HL-60 (cell line): ENCODE measurements at regions not wholly inside any gene's neighbourhood (a gene's known extent, or its start where the extent isn't known, plus 50 kb on each side); places are given as distances from the start of the nearest gene placed in this dataset.

Experiments
- DNase-seq, 2 experiments: peaks; one replicate each; pipeline ENCODE4 v3.0.0-alpha.2; 2010 to 2020; ENCODE audit warnings: low read depth in 1 of 2, low spot score in 1 of 2
- H3K27ac ChIP-seq: fragments of 250-450 bp; sonication (Bioruptor Pico); replicated peaks from 2 replicates; pipeline ENCODE4 v1.5.1; 2020; ENCODE audit warnings: mild to moderate bottlenecking, moderate library complexity
- H3K27me3 ChIP-seq: fragments of 250-450 bp; sonication (Bioruptor Pico); 2 replicates; pipeline ENCODE4 v1.5.1; 2021; ENCODE audit warnings: mild to moderate bottlenecking, moderate library complexity; ENCODE audit not compliant: insufficient read depth, poor library complexity, severe bottlenecking
- H3K4me3 ChIP-seq: replicated peaks from 2 replicates; pipeline ENCODE4 v1.5.1; 2011; ENCODE audit warnings: mild to moderate bottlenecking, control low read depth, low read length; ENCODE audit not compliant: insufficient read depth
- GABPA ChIP-seq: IDR thresholded peaks from 2 replicates; pipeline ENCODE4 v1.6.1; 2012; ENCODE audit warnings: low read depth
- POLR2AphosphoS5 ChIP-seq: IDR thresholded peaks from 2 replicates; pipeline ENCODE4 v1.6.1; 2012; ENCODE audit warnings: low read depth
- SPI1 ChIP-seq: IDR thresholded peaks from 2 replicates; pipeline ENCODE4 v1.6.1; 2012; ENCODE audit warnings: low read depth, mild to moderate bottlenecking, borderline replicate concordance
- TF ChIP-seq, protein P1 (sequence below): IDR thresholded peaks from one replicate; pipeline ENCODE4 v1.5.1; 2011; ENCODE audit warnings: low read length, control low read depth, inconsistent platforms; ENCODE audit not compliant: insufficient read depth
- TF ChIP-seq, protein P2 (sequence below): IDR thresholded peaks from 2 replicates; pipeline ENCODE4 v1.6.1; 2012; ENCODE audit warnings: low read depth; ENCODE audit not compliant: insufficient replicate concordance

DNA sequence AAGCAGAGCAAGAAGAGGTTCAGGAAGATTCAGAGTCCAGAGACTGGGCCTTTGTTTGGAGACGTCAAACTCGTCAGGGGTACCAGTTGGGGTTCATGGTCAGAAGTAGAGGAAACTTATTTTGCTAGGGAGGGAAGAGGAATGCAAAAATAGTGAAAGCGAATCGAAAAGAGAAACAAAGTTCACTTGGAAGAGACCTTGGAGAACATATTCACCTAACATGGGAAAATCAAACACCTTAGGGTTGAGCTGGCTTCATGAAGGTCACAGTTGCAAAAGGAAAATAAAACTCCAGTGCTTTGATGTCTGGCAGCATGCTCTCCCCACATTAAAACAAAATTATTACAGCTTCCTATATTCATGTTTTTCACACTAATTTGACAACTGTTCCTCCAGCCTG lies 440.4 kb downstream of the EPM2A start:
- no peak for DNase-seq
- no peak overlapping the region for H3K27ac ChIP-seq

DNA sequence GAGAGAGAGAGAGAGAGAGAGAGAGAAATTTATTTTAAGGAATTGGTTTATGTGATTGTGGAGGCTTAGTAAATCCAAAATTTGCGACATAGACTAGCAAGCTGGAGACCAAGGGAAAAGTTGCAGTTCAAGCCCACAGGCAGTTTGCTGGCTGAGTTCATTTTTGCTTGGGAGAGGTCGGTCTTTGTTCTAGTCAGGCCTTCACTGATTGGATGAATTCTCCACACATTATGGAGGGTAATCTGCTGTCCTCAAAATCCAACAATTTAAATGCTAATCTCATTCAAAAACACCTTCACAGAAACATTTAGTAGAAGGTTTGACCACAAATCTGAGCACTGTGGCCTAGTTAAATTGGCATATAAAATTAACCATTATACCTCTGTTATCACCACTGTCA lies 439.6 kb downstream of the EPM2A start:
- Histone ChIP-seq H3K4me3 (no peak overlapping the region), H3K27me3 (no peaks in the 10 kb centered on the region), H3K27ac (no peak overlapping the region)
- TF ChIP-seq POLR2AphosphoS5 (no peak), GABPA (no peak), SPI1 (no peak)
- TF ChIP-seq, protein P1, sequence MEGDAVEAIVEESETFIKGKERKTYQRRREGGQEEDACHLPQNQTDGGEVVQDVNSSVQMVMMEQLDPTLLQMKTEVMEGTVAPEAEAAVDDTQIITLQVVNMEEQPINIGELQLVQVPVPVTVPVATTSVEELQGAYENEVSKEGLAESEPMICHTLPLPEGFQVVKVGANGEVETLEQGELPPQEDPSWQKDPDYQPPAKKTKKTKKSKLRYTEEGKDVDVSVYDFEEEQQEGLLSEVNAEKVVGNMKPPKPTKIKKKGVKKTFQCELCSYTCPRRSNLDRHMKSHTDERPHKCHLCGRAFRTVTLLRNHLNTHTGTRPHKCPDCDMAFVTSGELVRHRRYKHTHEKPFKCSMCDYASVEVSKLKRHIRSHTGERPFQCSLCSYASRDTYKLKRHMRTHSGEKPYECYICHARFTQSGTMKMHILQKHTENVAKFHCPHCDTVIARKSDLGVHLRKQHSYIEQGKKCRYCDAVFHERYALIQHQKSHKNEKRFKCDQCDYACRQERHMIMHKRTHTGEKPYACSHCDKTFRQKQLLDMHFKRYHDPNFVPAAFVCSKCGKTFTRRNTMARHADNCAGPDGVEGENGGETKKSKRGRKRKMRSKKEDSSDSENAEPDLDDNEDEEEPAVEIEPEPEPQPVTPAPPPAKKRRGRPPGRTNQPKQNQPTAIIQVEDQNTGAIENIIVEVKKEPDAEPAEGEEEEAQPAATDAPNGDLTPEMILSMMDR: no peak
- TF ChIP-seq, protein P2, sequence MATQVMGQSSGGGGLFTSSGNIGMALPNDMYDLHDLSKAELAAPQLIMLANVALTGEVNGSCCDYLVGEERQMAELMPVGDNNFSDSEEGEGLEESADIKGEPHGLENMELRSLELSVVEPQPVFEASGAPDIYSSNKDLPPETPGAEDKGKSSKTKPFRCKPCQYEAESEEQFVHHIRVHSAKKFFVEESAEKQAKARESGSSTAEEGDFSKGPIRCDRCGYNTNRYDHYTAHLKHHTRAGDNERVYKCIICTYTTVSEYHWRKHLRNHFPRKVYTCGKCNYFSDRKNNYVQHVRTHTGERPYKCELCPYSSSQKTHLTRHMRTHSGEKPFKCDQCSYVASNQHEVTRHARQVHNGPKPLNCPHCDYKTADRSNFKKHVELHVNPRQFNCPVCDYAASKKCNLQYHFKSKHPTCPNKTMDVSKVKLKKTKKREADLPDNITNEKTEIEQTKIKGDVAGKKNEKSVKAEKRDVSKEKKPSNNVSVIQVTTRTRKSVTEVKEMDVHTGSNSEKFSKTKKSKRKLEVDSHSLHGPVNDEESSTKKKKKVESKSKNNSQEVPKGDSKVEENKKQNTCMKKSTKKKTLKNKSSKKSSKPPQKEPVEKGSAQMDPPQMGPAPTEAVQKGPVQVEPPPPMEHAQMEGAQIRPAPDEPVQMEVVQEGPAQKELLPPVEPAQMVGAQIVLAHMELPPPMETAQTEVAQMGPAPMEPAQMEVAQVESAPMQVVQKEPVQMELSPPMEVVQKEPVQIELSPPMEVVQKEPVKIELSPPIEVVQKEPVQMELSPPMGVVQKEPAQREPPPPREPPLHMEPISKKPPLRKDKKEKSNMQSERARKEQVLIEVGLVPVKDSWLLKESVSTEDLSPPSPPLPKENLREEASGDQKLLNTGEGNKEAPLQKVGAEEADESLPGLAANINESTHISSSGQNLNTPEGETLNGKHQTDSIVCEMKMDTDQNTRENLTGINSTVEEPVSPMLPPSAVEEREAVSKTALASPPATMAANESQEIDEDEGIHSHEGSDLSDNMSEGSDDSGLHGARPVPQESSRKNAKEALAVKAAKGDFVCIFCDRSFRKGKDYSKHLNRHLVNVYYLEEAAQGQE: no peak
- no peak for DNase-seq

More for the DNA sequence above, 440.4 kb downstream of the EPM2A start:
- TF ChIP-seq, protein P1: no peak
- no peak for TF ChIP-seq SPI1
- H3K27me3 ChIP-seq: no peaks in the 10 kb centered on the region
- H3K4me3 ChIP-seq: no peak overlapping the region

DNA sequence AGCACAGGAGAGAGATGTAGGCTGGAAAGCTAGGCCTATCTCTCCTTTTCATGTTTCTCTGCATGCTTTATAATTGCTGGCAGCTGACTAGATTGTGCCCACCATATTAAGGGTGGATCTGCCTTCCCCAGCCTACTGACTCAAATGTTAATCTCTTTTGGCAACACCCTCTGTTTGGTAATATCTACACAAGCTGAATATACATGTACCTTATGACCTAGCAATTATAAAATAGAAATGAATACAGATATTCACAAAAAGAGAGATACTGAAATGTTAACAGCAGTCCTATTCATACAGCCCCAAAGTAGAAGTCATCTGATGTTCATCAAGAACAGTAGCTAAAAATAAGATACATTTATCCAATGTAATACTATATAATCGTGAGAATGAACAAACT lies 429.6 kb downstream of the EPM2A start:
- H3K27me3 ChIP-seq: no peaks in the 10 kb centered on the region
- TF ChIP-seq, protein P1: no peak
- TF ChIP-seq, protein P2: no peak
- TF ChIP-seq SPI1 (no peak), GABPA (no peak), POLR2AphosphoS5 (no peak)
- no peak for DNase-seq
- H3K27ac ChIP-seq: no peak overlapping the region
- no peak overlapping the region for H3K4me3 ChIP-seq

DNA sequence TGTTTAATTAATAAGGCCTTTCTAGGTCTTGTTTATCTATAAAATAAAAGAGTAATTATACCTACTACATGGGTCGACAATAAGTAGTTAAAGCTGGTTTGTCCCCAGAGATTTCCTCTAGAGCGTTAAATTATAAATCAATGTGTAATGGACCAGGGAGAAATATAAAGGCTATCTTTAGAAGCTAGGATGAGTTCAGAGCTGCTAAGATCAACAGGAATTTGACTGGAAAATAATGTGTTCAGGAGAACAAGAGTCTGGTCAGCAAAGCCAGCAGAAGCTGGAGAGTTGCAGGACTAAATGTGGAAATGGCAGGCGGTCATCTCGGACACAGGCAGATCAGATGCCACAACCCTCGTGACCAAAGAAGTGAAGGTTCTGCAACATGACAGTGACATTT lies 428.8 kb downstream of the EPM2A start:
- Histone ChIP-seq H3K27ac (no peak overlapping the region), H3K4me3 (no peak overlapping the region), H3K27me3 (no peaks in the 10 kb centered on the region)
- TF ChIP-seq GABPA (no peak), SPI1 (no peak), POLR2AphosphoS5 (no peak)
- TF ChIP-seq, protein P1: no peak
- TF ChIP-seq, protein P2: no peak
- DNase-seq: no peak
